Smooth muscle cell (in vitro differentiated cells): ENCODE measurements at regions not wholly inside any gene's neighbourhood (a gene's known extent, or its start where the extent isn't known, plus 50 kb on each side); places are given as distances from the start of the nearest gene placed in this dataset.
"Not testable (repeated sequence)": the region's sequence is repeated elsewhere in the genome, so short reads cannot be mapped to it uniquely, and the experiment has no call there.

Experiments used
- DNase-seq: peaks from one replicate; lab custom pipeline; 2025; ENCODE audit not compliant: unreplicated experiment; lab: John Stamatoyannopoulos, UW
- H2AFZ ChIP-seq: fragments of 200-600 bp; sonication (generic); 2 replicates; pipeline ENCODE4 v1.6.0; 2016; ENCODE audit warnings: antibody characterized with exemption, low read depth, mild to moderate bottlenecking
- H3F3A ChIP-seq: fragments of 200-600 bp; sonication (generic); 2 replicates; pipeline ENCODE4 v1.6.0; 2017; ENCODE audit warnings: antibody characterized with exemption, low read depth
- H3K27ac ChIP-seq: fragments of 200-600 bp; sonication (generic); 2 replicates; pipeline ENCODE4 v1.5.1; 2016; ENCODE audit warnings: low read depth, mild to moderate bottlenecking
- H3K27me3 ChIP-seq: fragments of 200-600 bp; sonication (generic); 2 replicates; pipeline ENCODE4 v1.6.1; 2016; ENCODE audit warnings: low read depth, mild to moderate bottlenecking
- H3K36me3 ChIP-seq: fragments of 200-600 bp; sonication (generic); 2 replicates; pipeline ENCODE4 v1.5.1; 2016; ENCODE audit warnings: low read depth
- H3K4me1 ChIP-seq: fragments of 200-600 bp; sonication (generic); 2 replicates; pipeline ENCODE4 v1.5.1; 2016; ENCODE audit warnings: low read depth
- H3K4me2 ChIP-seq: fragments of 200-600 bp; sonication (generic); 2 replicates; pipeline ENCODE4 v1.6.0; 2016; ENCODE audit warnings: mild to moderate bottlenecking
- H3K4me3 ChIP-seq: fragments of 200-600 bp; sonication (generic); 2 replicates; pipeline ENCODE4 v1.5.1; 2016; ENCODE audit warnings: mild to moderate bottlenecking
- H3K79me2 ChIP-seq: fragments of 200-600 bp; sonication (generic); 2 replicates; pipeline ENCODE4 v1.6.0; 2016; ENCODE audit warnings: low read depth, mild to moderate bottlenecking
- H3K9ac ChIP-seq: fragments of 200-600 bp; sonication (generic); 2 replicates; pipeline ENCODE4 v1.6.0; 2016; ENCODE audit warnings: low read depth
- H3K9me3 ChIP-seq: fragments of 200-600 bp; sonication (generic); replicated peaks from 2 replicates; pipeline ENCODE4 v1.5.1; 2016; ENCODE audit warnings: low read depth
- H4K20me1 ChIP-seq: fragments of 200-600 bp; sonication (generic); 2 replicates; pipeline ENCODE4 v1.6.0; 2016; ENCODE audit warnings: low read depth
- CTCF ChIP-seq: fragments of 200-600 bp; sonication (generic); IDR thresholded peaks from 2 replicates; pipeline ENCODE4 v1.5.1; 2017; ENCODE audit warnings: borderline replicate concordance, mild to moderate bottlenecking, antibody characterized with exemption; ENCODE audit not compliant: insufficient read depth, poor library complexity, severe bottlenecking
- WGBS: methylation state at CpG from one replicate; pipeline ENCODE4 v1.1.7; 2016; ENCODE audit warnings: low lambda C conversion rate; 5-methylcytosine and 5-hydroxymethylcytosine counted together

GRCh38 chr15:19974998-19975397 is 566.6 kb downstream of the GOLGA6L6 start:
- Histone ChIP-seq H3K4me3 (no peak overlapping the region), H3K4me2 (no peak overlapping the region), H3K36me3 (no peaks in the 10 kb centered on the region), H3K9me3 (no peaks in the 10 kb centered on the region), H3K79me2 (no peaks in the 10 kb centered on the region), H3K27me3 (no peaks in the 10 kb centered on the region), H4K20me1 (no peaks in the 10 kb centered on the region), H3K9ac (no peak overlapping the region), H3F3A (no peaks in the 10 kb centered on the region), H3K4me1 (no peaks in the 10 kb centered on the region), H3K27ac (no peak overlapping the region), H2AFZ (no peak overlapping the region)
- WGBS, result 79% methylated on average over 2 of the region's 2 CpGs
- no peak for DNase-seq
- TF ChIP-seq CTCF, result no peak

GRCh38 chr15:19973718-19974117 is 567.9 kb downstream of the GOLGA6L6 start:
- no peaks in the 10 kb centered on the region for H3K36me3 ChIP-seq
- H3K4me2 ChIP-seq, result no peak overlapping the region
- no peak overlapping the region for H3K4me3 ChIP-seq
- no peaks in the 10 kb centered on the region for H3F3A ChIP-seq
- no peak for TF ChIP-seq CTCF
- no peak for DNase-seq
- no peaks in the 10 kb centered on the region for H3K27me3 ChIP-seq
- no peak overlapping the region for H3K9ac ChIP-seq
- 42% methylated on average over 7 of the region's 7 CpGs for WGBS
- H3K27ac ChIP-seq, result no peak overlapping the region
- no peak overlapping the region for H2AFZ ChIP-seq
- H3K9me3 ChIP-seq, result no peaks in the 10 kb centered on the region
- no peaks in the 10 kb centered on the region for H3K4me1 ChIP-seq
- no peaks in the 10 kb centered on the region for H3K79me2 ChIP-seq
- H4K20me1 ChIP-seq, result no peaks in the 10 kb centered on the region

GRCh38 chr15:19972582-19972981 is 569.0 kb downstream of the GOLGA6L6 start:
- 90% methylated on average over 4 of the region's 4 CpGs for WGBS

GRCh38 chr15:19965574-19965973 is 576.0 kb downstream of the GOLGA6L6 start:
- not testable (repeated sequence) for H3K4me3 ChIP-seq, H4K20me1 ChIP-seq, H3K27me3 ChIP-seq, H3F3A ChIP-seq, H3K79me2 ChIP-seq, H3K4me1 ChIP-seq, H3K36me3 ChIP-seq, H3K9me3 ChIP-seq, DNase-seq, H2AFZ ChIP-seq, H3K27ac ChIP-seq, H3K4me2 ChIP-seq, H3K9ac ChIP-seq

More at GRCh38 chr15:19972582-19972981, 569.0 kb downstream of the GOLGA6L6 start:
- H3K27ac ChIP-seq, H3K4me3 ChIP-seq, DNase-seq, H3K4me1 ChIP-seq, H3K4me2 ChIP-seq, H2AFZ ChIP-seq, H3K9ac ChIP-seq, H3F3A ChIP-seq, H3K36me3 ChIP-seq, H3K27me3 ChIP-seq, H3K9me3 ChIP-seq, H3K79me2 ChIP-seq, H4K20me1 ChIP-seq: not testable (repeated sequence)

- not testable (repeated sequence) for H3F3A ChIP-seq, H3K4me3 ChIP-seq, H3K9ac ChIP-seq, H3K4me1 ChIP-seq, H3K79me2 ChIP-seq, H3K27ac ChIP-seq, H3K9me3 ChIP-seq, H3K27me3 ChIP-seq, H3K36me3 ChIP-seq, H2AFZ ChIP-seq, H3K4me2 ChIP-seq, H4K20me1 ChIP-seq, DNase-seq
- 77% methylated on average over 1 of the region's 1 CpG for WGBS
These were observed 577.1 kb downstream of the GOLGA6L6 start for GRCh38 chr15:19964480-19964879.
